ENCODE measurements at regions not wholly inside any gene's neighbourhood (a gene's known extent, or its start where the extent isn't known, plus 50 kb on each side); places are given as distances from the start of the nearest gene placed in this dataset.

- no peak for TF ChIP-seq EP300 (IDR thresholded peaks at IDR 0.05)
- TF ChIP-seq, protein P1, sequence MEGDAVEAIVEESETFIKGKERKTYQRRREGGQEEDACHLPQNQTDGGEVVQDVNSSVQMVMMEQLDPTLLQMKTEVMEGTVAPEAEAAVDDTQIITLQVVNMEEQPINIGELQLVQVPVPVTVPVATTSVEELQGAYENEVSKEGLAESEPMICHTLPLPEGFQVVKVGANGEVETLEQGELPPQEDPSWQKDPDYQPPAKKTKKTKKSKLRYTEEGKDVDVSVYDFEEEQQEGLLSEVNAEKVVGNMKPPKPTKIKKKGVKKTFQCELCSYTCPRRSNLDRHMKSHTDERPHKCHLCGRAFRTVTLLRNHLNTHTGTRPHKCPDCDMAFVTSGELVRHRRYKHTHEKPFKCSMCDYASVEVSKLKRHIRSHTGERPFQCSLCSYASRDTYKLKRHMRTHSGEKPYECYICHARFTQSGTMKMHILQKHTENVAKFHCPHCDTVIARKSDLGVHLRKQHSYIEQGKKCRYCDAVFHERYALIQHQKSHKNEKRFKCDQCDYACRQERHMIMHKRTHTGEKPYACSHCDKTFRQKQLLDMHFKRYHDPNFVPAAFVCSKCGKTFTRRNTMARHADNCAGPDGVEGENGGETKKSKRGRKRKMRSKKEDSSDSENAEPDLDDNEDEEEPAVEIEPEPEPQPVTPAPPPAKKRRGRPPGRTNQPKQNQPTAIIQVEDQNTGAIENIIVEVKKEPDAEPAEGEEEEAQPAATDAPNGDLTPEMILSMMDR (IDR thresholded peaks at IDR 0.05), result no peak
- TF ChIP-seq POLR2A (IDR thresholded peaks at IDR 0.05), result no peak
- TF ChIP-seq POLR2AphosphoS5 (IDR thresholded peaks at IDR 0.05), result no peak
Observed at GRCh38 chr18:37721544-37722522, 156.2 kb upstream of the CELF4 start.
